Endothelial cell (in vitro differentiated cells): ENCODE measurements at regions not wholly inside any gene's neighbourhood (a gene's known extent, or its start where the extent isn't known, plus 50 kb on each side); places are given as distances from the start of the nearest gene placed in this dataset.

Experiments used
- DNase-seq: peaks from one replicate; pipeline ENCODE4 v3.0.0; 2021; ENCODE audit warnings: low spot score
- H3K27ac Mint-ChIP-seq: one replicate; pipeline ENCODE4 v1.8.0; 2021; ENCODE audit warnings: mixed read lengths, inconsistent platforms; ENCODE audit not compliant: unreplicated experiment
- H3K27me3 Mint-ChIP-seq: one replicate; pipeline ENCODE4 v1.8.0; 2021; ENCODE audit warnings: mild to moderate bottlenecking, moderate library complexity, mixed read lengths, inconsistent platforms; ENCODE audit not compliant: unreplicated experiment
- H3K36me3 Mint-ChIP-seq: one replicate; pipeline ENCODE4 v1.8.0; 2021; ENCODE audit warnings: mild to moderate bottlenecking, low read depth, mixed read lengths, inconsistent platforms; ENCODE audit not compliant: unreplicated experiment
- H3K4me1 Mint-ChIP-seq: one replicate; pipeline ENCODE4 v1.8.0; 2021; ENCODE audit warnings: mild to moderate bottlenecking, mixed read lengths, inconsistent platforms; ENCODE audit not compliant: unreplicated experiment
- H3K4me3 Mint-ChIP-seq: one replicate; pipeline ENCODE4 v1.8.0; 2021; ENCODE audit warnings: mild to moderate bottlenecking, mixed read lengths, inconsistent platforms; ENCODE audit not compliant: unreplicated experiment
- H3K9me3 Mint-ChIP-seq: one replicate; pipeline ENCODE4 v1.8.0; 2021; ENCODE audit warnings: mixed read lengths, inconsistent platforms; ENCODE audit not compliant: unreplicated experiment
- CTCF ChIP-seq: fragments of 200-600 bp; sonication (generic); IDR thresholded peaks from one replicate; pipeline ENCODE4 v1.5.0; 2021; ENCODE audit warnings: antibody characterized with exemption; ENCODE audit not compliant: unreplicated experiment

- TF ChIP-seq CTCF = no peak
- Mint-ChIP-seq H3K4me3 (no peak overlapping the region), H3K4me1 (peaks cover 14% of the 10 kb centered on the region), H3K36me3 (no peaks in the 10 kb centered on the region), H3K9me3 (no peaks in the 10 kb centered on the region), H3K27me3 (peaks cover 3% of the 10 kb centered on the region), H3K27ac (peak overlapping the region; percentile 54)
- DNase-seq = no peak
Observed at GRCh38 chr1:195898924-195899323, 709.3 kb downstream of the KCNT2 start.

DNA sequence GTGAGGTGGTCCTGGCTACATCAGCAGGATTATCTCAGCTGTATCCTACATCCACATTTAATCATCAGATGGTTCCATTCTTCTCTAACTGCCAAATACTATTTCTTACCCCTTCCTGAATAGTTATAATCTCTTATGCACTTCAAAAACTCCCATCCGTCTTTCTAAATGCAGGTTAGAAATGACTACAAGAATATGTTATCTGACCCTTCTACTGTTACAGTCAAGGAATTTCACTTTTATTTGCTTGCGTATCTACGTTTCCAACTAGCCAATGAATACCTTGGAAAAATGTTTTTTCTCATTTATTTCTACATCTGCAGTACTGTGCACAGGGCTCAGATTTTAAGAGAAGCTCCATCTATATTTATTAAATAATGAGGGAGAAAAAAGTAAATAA, 709.9 kb downstream of the KCNT2 start:
- no peak for TF ChIP-seq CTCF
- Mint-ChIP-seq H3K36me3 (no peaks in the 10 kb centered on the region), H3K27ac (peak overlapping the region; percentile 53), H3K9me3 (no peaks in the 10 kb centered on the region), H3K4me1 (peaks cover 14% of the 10 kb centered on the region), H3K4me3 (no peak overlapping the region), H3K27me3 (peaks cover 3% of the 10 kb centered on the region)
- no peak for DNase-seq

GRCh38 chr1:195897076-195897475, 711.2 kb downstream of the KCNT2 start:
- H3K36me3 Mint-ChIP-seq = no peaks in the 10 kb centered on the region
- no peak overlapping the region for H3K4me3 Mint-ChIP-seq
- no peak for DNase-seq
- no peaks in the 10 kb centered on the region for H3K9me3 Mint-ChIP-seq
- peaks cover 3% of the 10 kb centered on the region for H3K27me3 Mint-ChIP-seq
- H3K4me1 Mint-ChIP-seq = peaks cover 14% of the 10 kb centered on the region
- peak; percentile 11 for TF ChIP-seq CTCF
- no peak overlapping the region for H3K27ac Mint-ChIP-seq

- Mint-ChIP-seq H3K9me3 (no peaks in the 10 kb centered on the region), H3K4me3 (no peak overlapping the region), H3K36me3 (no peaks in the 10 kb centered on the region), H3K4me1 (peaks cover 14% of the 10 kb centered on the region), H3K27ac (no peak overlapping the region), H3K27me3 (peaks cover 3% of the 10 kb centered on the region)
- DNase-seq = no peak
- no peak for TF ChIP-seq CTCF
Observed at GRCh38 chr1:195894411-195894810, 713.8 kb downstream of the KCNT2 start.

- peak; percentile 63 for TF ChIP-seq CTCF
- Mint-ChIP-seq H3K27me3 (peaks cover 2% of the 10 kb centered on the region), H3K9me3 (no peaks in the 10 kb centered on the region), H3K4me3 (no peak overlapping the region), H3K36me3 (no peaks in the 10 kb centered on the region), H3K4me1 (no peaks in the 10 kb centered on the region), H3K27ac (no peak overlapping the region)
- DNase-seq = no peak
Observed at GRCh38 chr1:195886000-195886399, 722.2 kb downstream of the KCNT2 start.
